Effector memory CD4-positive, alpha-beta T cell (primary cell): ENCODE measurements at regions not wholly inside any gene's neighbourhood (a gene's known extent, or its start where the extent isn't known, plus 50 kb on each side); places are given as distances from the start of the nearest gene placed in this dataset.
"Not testable (repeated sequence)": the region's sequence is repeated elsewhere in the genome, so short reads cannot be mapped to it uniquely, and the experiment has no call there.

Experiments
- DNase-seq, 3 donors: peaks; one replicate each; pipeline ENCODE4 v3.0.0-alpha.2; 2020
- H3K27ac ChIP-seq: 2 replicates; pipeline ENCODE4 v1.7.0; 2013; ENCODE audit warnings: mild to moderate bottlenecking, low read length, moderate library complexity; ENCODE audit not compliant: insufficient read depth, poor library complexity, severe bottlenecking
- H3K27me3 ChIP-seq: replicated peaks from 2 replicates; pipeline ENCODE4 v1.7.0; 2013; ENCODE audit warnings: mild to moderate bottlenecking, low read length; ENCODE audit not compliant: insufficient read depth, control insufficient read depth, poor library complexity, severe bottlenecking
- H3K36me3 ChIP-seq: 2 replicates; pipeline ENCODE4 v1.7.0; 2013; ENCODE audit warnings: mild to moderate bottlenecking, low read length, moderate library complexity; ENCODE audit not compliant: control insufficient read depth, insufficient read depth
- H3K4me1 ChIP-seq: 2 replicates; pipeline ENCODE4 v1.7.0; 2013; ENCODE audit warnings: low read length, mild to moderate bottlenecking; ENCODE audit not compliant: control insufficient read depth, insufficient read depth, poor library complexity, severe bottlenecking
- H3K4me3 ChIP-seq: 2 replicates; pipeline ENCODE4 v1.7.0; 2013; ENCODE audit warnings: low read length, low read depth, mild to moderate bottlenecking; ENCODE audit not compliant: insufficient read depth, poor library complexity, severe bottlenecking
- H3K9me3 ChIP-seq: 2 replicates; pipeline ENCODE4 v1.7.0; 2013; ENCODE audit warnings: mild to moderate bottlenecking, low read length, moderate library complexity; ENCODE audit not compliant: control insufficient read depth

GRCh38 chr10:46106410-46107255, 60.6 kb upstream of the MSMB start:
- peaks cover 4% of the 10 kb centered on the region for H3K4me1 ChIP-seq
- H3K36me3 ChIP-seq: no peaks in the 10 kb centered on the region
- peak overlapping the region; percentile 66 for H3K27ac ChIP-seq

GRCh38 chr10:46108158-46108499, 62.1 kb upstream of the MSMB start:
- H3K27me3 ChIP-seq, DNase-seq, H3K36me3 ChIP-seq, H3K9me3 ChIP-seq, H3K27ac ChIP-seq, H3K4me3 ChIP-seq, H3K4me1 ChIP-seq: not testable (repeated sequence)

More at GRCh38 chr10:46106410-46107255, 60.6 kb upstream of the MSMB start:
- Histone ChIP-seq H3K27me3 (no peaks in the 10 kb centered on the region), H3K9me3 (no peaks in the 10 kb centered on the region), H3K4me3 (peak overlapping the region; percentile 68)
- DNase-seq: peak in 1 of 3 donors; percentile 31

GRCh38 chr10:46154271-46154670, 108.2 kb upstream of the MSMB start:
- not testable (repeated sequence) for H3K4me1 ChIP-seq, H3K27ac ChIP-seq, H3K4me3 ChIP-seq, H3K9me3 ChIP-seq, H3K36me3 ChIP-seq, DNase-seq, H3K27me3 ChIP-seq

- H3K27me3 ChIP-seq, H3K4me1 ChIP-seq, H3K4me3 ChIP-seq, H3K27ac ChIP-seq, H3K9me3 ChIP-seq, H3K36me3 ChIP-seq, DNase-seq: not testable (repeated sequence)
Observed at GRCh38 chr10:46154683-46155082, 108.6 kb upstream of the MSMB start.

- not testable (repeated sequence) for DNase-seq
Observed at GRCh38 chr10:46156866-46157265, 110.8 kb upstream of the MSMB start.

GRCh38 chr10:46169736-46170135, 117.1 kb upstream of the ANTXRL start:
- Histone ChIP-seq H3K27me3 (no peaks in the 10 kb centered on the region), H3K27ac (no peak overlapping the region), H3K4me3 (no peak overlapping the region), H3K9me3 (no peaks in the 10 kb centered on the region), H3K4me1 (no peaks in the 10 kb centered on the region), H3K36me3 (no peaks in the 10 kb centered on the region)
- no peak for DNase-seq

More at GRCh38 chr10:46156866-46157265, 110.8 kb upstream of the MSMB start:
- H3K27me3 ChIP-seq, H3K36me3 ChIP-seq, H3K4me1 ChIP-seq, H3K27ac ChIP-seq, H3K4me3 ChIP-seq, H3K9me3 ChIP-seq: not testable (repeated sequence)

- no peaks in the 10 kb centered on the region for H3K27me3 ChIP-seq
- H3K4me1 ChIP-seq: no peaks in the 10 kb centered on the region
- no peak overlapping the region for H3K27ac ChIP-seq
- no peak overlapping the region for H3K4me3 ChIP-seq
- no peaks in the 10 kb centered on the region for H3K9me3 ChIP-seq
- no peaks in the 10 kb centered on the region for H3K36me3 ChIP-seq
- no peak for DNase-seq
Observed at GRCh38 chr10:46170789-46171188, 116.0 kb upstream of the ANTXRL start.

GRCh38 chr10:46171661-46172060, 115.1 kb upstream of the ANTXRL start:
- Histone ChIP-seq H3K9me3 (no peaks in the 10 kb centered on the region), H3K4me3 (no peak overlapping the region), H3K27me3 (no peaks in the 10 kb centered on the region), H3K36me3 (no peaks in the 10 kb centered on the region), H3K4me1 (no peaks in the 10 kb centered on the region), H3K27ac (no peak overlapping the region)
- DNase-seq: no peak

- Histone ChIP-seq H3K36me3 (no peaks in the 10 kb centered on the region), H3K27me3 (no peaks in the 10 kb centered on the region), H3K4me1 (no peaks in the 10 kb centered on the region), H3K27ac (no peak overlapping the region), H3K9me3 (no peaks in the 10 kb centered on the region), H3K4me3 (no peak overlapping the region)
- no peak for DNase-seq
Observed at GRCh38 chr10:46175296-46175695, 111.5 kb upstream of the ANTXRL start.

- no peak overlapping the region for H3K4me3 ChIP-seq
- no peaks in the 10 kb centered on the region for H3K9me3 ChIP-seq
- H3K27me3 ChIP-seq: no peaks in the 10 kb centered on the region
- H3K27ac ChIP-seq: no peak overlapping the region
- no peaks in the 10 kb centered on the region for H3K4me1 ChIP-seq
- no peaks in the 10 kb centered on the region for H3K36me3 ChIP-seq
- DNase-seq: no peak
Observed at GRCh38 chr10:46175831-46176230, 111.0 kb upstream of the ANTXRL start.
